GM18505 (cell line): ENCODE measurements at regions not wholly inside any gene's neighbourhood (a gene's known extent, or its start where the extent isn't known, plus 50 kb on each side); places are given as distances from the start of the nearest gene placed in this dataset.

Experiments used
- ATAC-seq: cut with Tn5 transposase; IDR thresholded peaks from one replicate; pipeline ENCODE4 v1.9.1; 2021; ENCODE audit not compliant: unreplicated experiment
- POLR2A ChIP-seq: IDR thresholded peaks from 4 replicates; pipeline ENCODE4 v1.6.1; 2011; ENCODE audit warnings: borderline replicate concordance; ENCODE audit not compliant: insufficient read depth, insufficient read length; ENCODE audit errors: extremely low read depth

DNA sequence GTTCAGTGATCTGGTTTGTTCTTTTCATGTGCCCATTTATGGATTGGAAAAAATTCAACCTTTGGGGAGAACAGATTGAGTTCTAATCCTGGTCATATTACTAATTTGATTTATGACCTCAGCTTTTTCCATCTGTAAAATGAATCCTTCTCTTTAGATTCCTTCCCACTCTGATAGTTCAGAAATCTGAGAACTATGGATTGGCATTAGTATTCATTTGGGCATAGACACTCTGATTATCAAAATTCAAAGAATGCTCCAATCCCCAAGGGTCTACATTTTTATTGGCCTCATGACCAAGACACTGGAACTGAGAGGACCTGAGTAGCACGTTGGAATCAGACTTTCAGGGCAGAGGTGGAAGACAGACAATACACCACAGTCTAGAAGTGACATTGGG is 405.9 kb upstream of the PAPPA start:
- no peak for ATAC-seq
- TF ChIP-seq POLR2A, result no peak

DNA sequence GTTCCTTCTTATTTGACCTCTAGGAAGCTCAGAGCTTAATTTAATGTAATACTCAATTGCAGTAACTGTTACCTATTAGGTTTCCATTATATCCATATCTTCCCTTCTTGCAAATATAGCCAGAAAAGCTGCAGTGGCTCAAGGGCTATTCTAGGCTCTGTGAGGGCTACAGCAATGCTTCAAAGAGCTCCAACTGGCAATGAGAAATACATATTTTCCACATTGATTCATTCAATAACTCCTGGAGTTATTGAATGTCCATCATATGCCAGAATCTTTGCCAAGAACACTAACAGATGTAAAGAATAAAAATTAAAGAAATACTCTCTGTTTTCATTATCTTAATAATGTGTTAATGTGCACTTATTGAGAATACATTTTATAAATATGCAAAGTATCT is 396.9 kb upstream of the PAPPA start:
- no peak for ATAC-seq
- TF ChIP-seq POLR2A, result no peak

DNA sequence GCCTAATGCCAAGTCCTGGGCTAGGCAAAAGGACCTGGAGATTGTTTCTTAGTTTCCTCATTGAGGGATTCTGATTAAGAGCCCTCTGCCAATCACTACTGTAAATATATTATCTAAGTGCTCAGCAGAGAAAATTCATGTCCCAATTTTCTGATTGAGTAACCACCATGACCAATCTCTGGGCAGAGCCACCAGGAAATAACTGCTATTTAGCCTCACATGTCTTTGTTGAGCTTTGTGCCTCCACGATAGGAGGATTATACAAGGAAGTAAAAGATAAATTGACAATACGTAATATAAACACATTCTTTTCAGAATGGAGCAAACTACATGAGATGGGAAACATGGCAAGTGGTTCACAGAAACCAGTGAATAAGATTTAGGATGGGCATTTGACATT is 396.1 kb upstream of the PAPPA start:
- ATAC-seq, result no peak
- TF ChIP-seq POLR2A, result no peak

DNA sequence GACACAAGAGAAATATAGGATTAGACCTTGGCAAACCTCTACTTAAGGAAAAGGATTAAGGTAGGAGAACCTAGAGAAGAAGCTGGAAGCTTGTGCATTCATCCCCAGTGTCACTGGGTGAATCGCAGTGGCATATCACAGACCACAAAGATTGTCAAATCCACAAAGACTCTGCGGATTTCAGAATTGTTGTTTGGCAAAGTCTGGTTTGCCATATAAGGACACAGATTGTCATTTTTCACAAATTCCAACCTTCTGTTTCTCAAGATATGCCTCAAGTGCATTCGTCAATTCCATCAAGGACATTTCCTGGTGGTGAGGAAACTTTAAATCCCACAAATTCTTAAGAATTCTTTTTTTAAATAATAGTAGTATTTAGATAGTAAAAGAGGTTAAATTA is 395.1 kb upstream of the PAPPA start:
- ATAC-seq, result no peak
- TF ChIP-seq POLR2A, result no peak

DNA sequence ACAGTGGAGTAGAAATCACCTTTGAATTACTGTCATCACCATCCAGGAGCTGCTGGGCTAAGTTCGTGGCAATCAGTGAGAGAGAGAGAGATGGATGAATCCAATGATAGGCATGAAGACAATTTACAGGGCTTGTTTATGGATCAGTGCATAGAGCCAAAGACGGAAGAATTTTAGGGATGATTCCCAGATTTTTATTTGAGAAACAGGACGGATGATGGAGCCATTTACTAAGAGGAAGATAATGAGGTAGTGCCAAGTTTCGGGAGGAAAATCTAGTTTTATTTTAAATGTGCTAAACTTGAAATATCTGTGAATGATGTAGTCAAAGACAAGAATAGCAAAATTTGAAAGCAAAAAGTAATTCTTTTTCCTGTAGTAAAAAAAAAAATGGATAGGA is 394.2 kb upstream of the PAPPA start:
- no peak for TF ChIP-seq POLR2A
- no peak for ATAC-seq

DNA sequence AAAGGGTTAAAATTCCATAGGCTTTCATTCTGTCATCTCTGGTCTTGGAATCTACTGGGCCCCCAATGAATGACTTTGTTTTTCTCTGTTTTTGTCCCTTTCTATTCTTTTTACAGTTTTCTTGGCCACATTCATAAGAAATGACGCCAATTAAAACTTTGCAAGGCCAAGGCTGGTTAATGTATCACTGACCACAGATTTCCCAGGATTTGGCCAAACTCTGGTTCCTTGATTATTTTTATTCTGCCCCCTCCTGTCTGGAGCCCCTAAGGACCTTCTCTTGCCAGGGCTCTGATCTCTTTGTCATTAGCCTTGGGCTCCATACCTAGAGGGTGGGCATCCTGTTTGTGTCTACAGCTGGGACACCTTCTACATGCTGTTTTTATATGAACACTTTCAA is 388.9 kb upstream of the PAPPA start:
- no peak for TF ChIP-seq POLR2A
- no peak for ATAC-seq

DNA sequence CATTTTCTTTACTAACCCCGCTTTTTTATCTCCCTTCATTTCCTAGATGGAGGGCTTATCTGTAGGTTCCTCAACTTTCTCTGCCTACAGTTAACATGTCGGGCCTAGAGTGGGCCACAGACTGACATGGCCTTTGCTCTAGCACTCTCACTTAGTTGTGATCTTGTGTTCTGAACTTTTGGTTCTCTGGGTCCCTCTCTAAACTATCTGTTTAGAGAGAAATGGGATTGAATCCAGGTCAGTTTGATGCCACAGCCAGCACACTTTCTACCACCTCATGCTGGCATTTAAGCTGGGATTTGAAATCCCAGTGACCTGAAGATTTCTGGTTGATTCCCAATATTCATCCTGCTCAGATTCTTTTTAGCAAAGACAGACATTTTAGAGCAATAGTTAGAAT is 388.5 kb upstream of the PAPPA start:
- no peak for ATAC-seq
- no peak for TF ChIP-seq POLR2A

DNA sequence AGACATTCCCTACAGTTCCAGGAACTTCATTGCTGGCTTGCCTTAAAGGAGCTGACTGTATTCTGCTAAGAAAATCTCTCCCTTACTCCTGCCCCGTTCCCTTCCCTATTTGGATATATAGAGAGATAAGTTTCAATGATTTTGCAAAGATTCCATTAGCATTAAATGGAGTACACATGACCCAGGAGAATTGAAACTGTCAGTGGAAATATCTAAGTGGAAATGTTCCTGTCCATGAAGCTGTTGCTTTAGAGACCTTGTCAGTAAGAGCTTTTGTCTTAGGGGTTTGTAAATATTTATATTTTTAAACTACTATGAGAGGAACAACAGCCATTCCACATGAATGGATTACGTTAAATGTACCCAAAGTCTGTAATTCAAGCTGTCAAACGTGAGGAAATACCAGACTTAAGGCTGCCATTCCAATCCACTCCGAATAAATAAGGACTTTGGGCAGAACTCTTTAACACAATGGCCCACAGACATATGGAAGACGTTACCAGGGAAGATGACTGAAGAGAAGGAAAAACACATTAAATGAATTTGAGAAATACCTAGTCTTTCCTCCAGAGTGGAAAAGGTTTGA is 387.1 kb upstream of the PAPPA start:
- TF ChIP-seq POLR2A, result no peak
- no peak for ATAC-seq

DNA sequence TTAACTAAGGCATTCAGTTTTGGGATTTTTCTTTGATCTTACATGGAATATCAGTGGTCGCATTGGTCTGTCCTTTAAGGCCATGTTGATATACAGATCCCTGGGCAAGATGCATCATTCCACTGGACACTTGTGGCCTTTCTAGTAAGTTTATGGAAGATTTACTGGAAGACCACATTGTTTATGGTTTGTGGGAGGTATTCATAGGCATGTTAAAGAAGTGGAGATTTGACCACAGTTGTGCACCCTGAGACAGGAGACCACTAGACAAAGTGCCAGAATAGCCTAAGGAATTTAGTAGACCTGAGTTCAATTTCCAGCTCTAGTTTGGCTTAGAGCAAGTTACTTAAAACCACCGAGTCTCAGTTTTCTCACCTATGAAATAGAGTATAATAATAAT is 383.1 kb upstream of the PAPPA start:
- TF ChIP-seq POLR2A, result no peak
- ATAC-seq, result no peak

DNA sequence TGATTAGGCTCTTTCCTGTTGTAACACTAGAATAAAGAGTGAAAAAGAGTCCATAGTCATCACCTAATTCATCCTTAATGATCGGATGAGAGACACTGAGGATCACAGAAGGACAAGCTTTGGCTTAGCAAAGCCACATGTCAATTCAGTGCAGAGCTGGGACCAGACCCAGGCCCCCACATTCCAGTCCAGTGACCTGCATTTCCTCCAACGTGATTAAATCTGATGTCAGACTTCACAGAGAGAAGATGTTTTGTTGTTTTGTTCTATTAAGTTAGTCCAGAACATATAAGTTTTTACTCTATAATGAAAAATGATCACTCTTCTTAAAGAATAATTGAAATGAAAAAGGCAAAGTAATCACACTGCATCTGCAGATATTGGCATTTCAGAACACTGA is 377.9 kb upstream of the PAPPA start:
- no peak for TF ChIP-seq POLR2A
- no peak for ATAC-seq

DNA sequence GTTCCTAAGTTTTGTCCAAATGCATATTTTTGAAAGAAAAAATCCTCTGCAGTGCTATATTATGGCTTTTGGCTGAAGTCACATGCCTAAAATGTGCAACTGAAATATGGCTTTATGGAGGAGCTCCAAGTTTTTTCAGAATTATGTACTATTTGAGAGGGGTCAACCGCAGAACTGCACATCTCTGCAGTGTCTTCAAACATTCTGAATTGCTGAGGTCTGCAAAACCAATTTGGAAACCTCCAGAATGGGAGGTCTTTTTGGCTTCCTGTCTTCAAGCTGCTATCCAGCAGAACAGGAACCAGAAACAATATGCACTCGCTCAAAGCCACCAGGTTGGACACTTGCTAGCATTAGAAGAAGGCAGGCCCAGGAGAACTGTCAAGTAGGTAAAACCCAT is 376.0 kb upstream of the PAPPA start:
- ATAC-seq, result no peak
- TF ChIP-seq POLR2A, result no peak

DNA sequence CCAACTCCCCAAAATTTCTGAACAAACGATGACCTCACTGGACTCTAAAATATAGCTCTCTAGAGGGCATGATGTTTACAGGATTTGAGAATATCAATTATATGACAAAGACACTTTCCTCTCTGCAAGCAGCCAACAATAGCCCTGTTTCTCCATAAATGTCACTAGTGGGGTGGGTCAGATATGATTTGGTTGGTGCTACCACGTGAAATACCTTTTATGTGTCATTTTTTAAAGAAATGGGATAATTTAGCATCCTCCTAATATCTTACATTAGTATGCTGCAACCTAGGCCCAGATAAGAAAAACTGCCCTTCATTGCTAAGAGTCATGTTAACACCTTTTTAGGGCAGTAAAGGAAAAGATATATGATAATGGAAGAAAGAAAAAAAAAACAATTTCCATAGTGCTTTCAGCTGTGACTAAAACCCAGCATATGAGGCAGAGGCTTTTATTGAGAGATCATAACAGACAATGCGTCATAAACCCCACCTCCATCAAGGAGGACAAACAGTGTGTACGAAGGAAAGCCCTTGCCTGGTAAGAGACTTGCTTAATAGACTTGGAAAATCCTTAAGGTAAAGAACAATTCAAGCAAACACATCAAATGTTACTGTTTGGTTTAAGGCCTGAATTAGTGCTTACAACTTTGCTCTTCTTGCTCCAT is 372.4 kb upstream of the PAPPA start:
- TF ChIP-seq POLR2A, result no peak
- no peak for ATAC-seq

DNA sequence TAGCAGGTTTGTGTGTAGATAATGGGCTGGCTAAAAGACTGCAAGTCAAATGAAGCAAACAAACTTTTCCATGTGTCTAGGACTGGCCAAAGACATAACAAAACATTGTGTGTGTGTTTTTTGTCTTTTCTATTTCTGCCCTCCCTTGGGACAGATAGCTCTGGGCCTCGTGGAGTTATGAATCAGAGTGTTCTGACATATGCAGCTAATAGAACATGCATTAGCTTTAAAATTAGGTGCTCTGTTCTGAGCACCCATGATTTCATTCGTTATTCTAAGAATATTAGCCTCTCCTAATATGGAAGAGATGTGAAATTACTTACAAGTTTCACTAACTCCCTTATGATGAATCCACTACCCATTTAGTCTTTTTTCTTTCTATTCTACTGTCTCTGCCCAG is 367.3 kb upstream of the PAPPA start:
- TF ChIP-seq POLR2A, result no peak
- no peak for ATAC-seq

DNA sequence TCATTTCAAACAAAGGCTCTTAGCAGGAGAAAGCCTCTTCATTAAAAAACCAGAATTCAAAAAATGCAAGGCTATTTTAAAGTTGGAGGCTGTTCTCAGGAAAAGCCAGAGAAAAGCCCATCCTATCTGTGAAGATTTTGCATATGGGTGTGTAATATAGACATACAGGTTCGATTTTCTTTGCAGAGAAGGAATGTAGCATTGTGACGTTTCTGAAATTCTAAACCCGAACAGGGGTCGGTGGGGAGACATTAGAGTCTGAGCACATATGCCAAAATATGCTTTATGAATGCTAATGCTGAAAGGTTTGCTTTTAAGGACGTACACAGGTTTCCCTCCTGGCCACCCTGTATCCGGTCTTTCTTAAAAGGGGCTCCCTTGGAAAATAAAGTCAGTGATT is 363.1 kb upstream of the PAPPA start:
- ATAC-seq, result no peak
- TF ChIP-seq POLR2A, result no peak
